A673 (cell line): ENCODE measurements at regions not wholly inside any gene's neighbourhood (a gene's known extent, or its start where the extent isn't known, plus 50 kb on each side); places are given as distances from the start of the nearest gene placed in this dataset.

Experiments used
- BruUV-seq: library from RNA; stranded (reverse); fragments of 400-500 nt; replicated peaks from 2 replicates; lab custom pipeline; 2021; lab: Mats Ljungman, UMichigan
- CTCF ChIA-PET: fragments of 300-600 bp; sonication (Branson Sonifier 250); formaldehyde crosslinking; loops from one replicate; lab custom pipeline; 2022; ENCODE audit warnings: antibody characterized with exemption; lab: Charles Lee
- POLR2A ChIA-PET: fragments of 300-600 bp; sonication (Branson Sonifier 250); formaldehyde crosslinking; loops from one replicate; lab custom pipeline; 2022; ENCODE audit warnings: antibody characterized with exemption; ENCODE audit not compliant: low non-redundant PET; lab: Charles Lee
- DNase-seq: peaks from one replicate; pipeline ENCODE4 v3.0.0-alpha.2; 2015; ENCODE audit warnings: low spot score
- H3K27ac ChIP-seq: fragments of 200-600 bp; sonication (generic); 2 replicates; pipeline ENCODE4 v1.5.1; 2016; ENCODE audit warnings: mixed run types, low read depth, mild to moderate bottlenecking, mixed read lengths, antibody characterized with exemption, low read length; ENCODE audit not compliant: poor library complexity, severe bottlenecking
- H3K27me3 ChIP-seq: fragments of 200-600 bp; sonication (generic); replicated peaks from 2 replicates; pipeline ENCODE4 v1.6.1; 2017; ENCODE audit warnings: mixed run types, low read depth, mild to moderate bottlenecking, mixed read lengths, antibody characterized with exemption, low read length; ENCODE audit not compliant: insufficient read depth, poor library complexity
- H3K36me3 ChIP-seq: fragments of 200-600 bp; sonication (generic); 2 replicates; pipeline ENCODE4 v1.6.1; 2016; ENCODE audit warnings: mixed run types, mild to moderate bottlenecking, mixed read lengths, antibody characterized with exemption, low read length; ENCODE audit not compliant: insufficient read depth, poor library complexity, severe bottlenecking
- H3K4me1 ChIP-seq: fragments of 200-600 bp; sonication (generic); 2 replicates; pipeline ENCODE4 v1.6.1; 2017; ENCODE audit warnings: mixed run types, mild to moderate bottlenecking, mixed read lengths, antibody characterized with exemption, low read length; ENCODE audit not compliant: insufficient read depth, poor library complexity, severe bottlenecking
- H3K4me3 ChIP-seq: fragments of 200-600 bp; sonication (generic); 2 replicates; pipeline ENCODE4 v1.5.1; 2016; ENCODE audit warnings: low read depth, mixed run types, mild to moderate bottlenecking, mixed read lengths, low read length; ENCODE audit not compliant: poor library complexity, severe bottlenecking
- H3K9me3 ChIP-seq: fragments of 200-600 bp; sonication (generic); 2 replicates; pipeline ENCODE4 v1.6.1; 2016; ENCODE audit warnings: mixed run types, low read depth, mild to moderate bottlenecking, mixed read lengths, antibody characterized with exemption, low read length; ENCODE audit not compliant: poor library complexity, severe bottlenecking
- EZH2 ChIP-seq: fragments of 200-600 bp; sonication (generic); IDR thresholded peaks from 2 replicates; pipeline ENCODE4 v1.6.1; 2017; ENCODE audit warnings: borderline replicate concordance, low read depth, mild to moderate bottlenecking, mixed read lengths, antibody characterized with exemption, low read length; ENCODE audit not compliant: poor library complexity, severe bottlenecking
- intact Hi-C: fragments of 100-400 bp; cut with micrococcal nuclease; formaldehyde crosslinking; loops from one replicate; pipeline ENCODE4 v1.10.0; 2022; ENCODE audit not compliant: unreplicated experiment
- TF ChIP-seq, protein P1 (sequence below): fragments of 300-800, 200-600 bp; sonication (generic); conservative IDR thresholded peaks from 2 replicates; pipeline ENCODE4 v1.5.1; 2017; ENCODE audit warnings: low read depth, mild to moderate bottlenecking, antibody characterized with exemption, low read length, moderate library complexity, mixed read lengths

DNA sequence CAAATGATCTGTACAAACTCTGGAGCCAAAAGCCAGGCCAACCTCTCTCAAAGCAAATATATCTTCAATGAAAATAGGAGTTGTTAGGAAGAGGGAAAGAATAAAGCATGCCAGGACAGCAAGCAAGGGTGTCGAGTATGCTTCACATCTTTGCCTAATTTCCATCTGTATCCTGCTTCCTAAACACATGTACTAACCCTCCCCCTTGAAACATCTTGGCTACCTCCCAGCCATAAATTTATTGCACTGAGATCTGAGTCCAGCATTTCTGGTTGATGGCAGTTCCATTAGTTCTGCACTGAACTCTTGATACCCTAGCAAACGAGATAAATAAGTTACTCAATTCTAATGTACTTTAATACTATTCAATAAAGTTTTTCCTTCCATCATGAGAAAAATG is 430.5 kb upstream of the TRAM1L1 start:
- Histone ChIP-seq H3K27ac (no peak overlapping the region), H3K4me3 (no peak overlapping the region), H3K9me3 (peaks cover 10% of the 10 kb centered on the region), H3K4me1 (no peaks in the 10 kb centered on the region), H3K36me3 (no peaks in the 10 kb centered on the region), H3K27me3 (no peaks in the 10 kb centered on the region)
- TF ChIP-seq, protein P1, sequence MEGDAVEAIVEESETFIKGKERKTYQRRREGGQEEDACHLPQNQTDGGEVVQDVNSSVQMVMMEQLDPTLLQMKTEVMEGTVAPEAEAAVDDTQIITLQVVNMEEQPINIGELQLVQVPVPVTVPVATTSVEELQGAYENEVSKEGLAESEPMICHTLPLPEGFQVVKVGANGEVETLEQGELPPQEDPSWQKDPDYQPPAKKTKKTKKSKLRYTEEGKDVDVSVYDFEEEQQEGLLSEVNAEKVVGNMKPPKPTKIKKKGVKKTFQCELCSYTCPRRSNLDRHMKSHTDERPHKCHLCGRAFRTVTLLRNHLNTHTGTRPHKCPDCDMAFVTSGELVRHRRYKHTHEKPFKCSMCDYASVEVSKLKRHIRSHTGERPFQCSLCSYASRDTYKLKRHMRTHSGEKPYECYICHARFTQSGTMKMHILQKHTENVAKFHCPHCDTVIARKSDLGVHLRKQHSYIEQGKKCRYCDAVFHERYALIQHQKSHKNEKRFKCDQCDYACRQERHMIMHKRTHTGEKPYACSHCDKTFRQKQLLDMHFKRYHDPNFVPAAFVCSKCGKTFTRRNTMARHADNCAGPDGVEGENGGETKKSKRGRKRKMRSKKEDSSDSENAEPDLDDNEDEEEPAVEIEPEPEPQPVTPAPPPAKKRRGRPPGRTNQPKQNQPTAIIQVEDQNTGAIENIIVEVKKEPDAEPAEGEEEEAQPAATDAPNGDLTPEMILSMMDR: no peak
- TF ChIP-seq EZH2: no peak
- POLR2A ChIA-PET: no interaction called here
- no TSS peak for BruUV-seq
- no peak for DNase-seq
- intact Hi-C loops: no loop called here
- CTCF ChIA-PET: no interaction called here

DNA sequence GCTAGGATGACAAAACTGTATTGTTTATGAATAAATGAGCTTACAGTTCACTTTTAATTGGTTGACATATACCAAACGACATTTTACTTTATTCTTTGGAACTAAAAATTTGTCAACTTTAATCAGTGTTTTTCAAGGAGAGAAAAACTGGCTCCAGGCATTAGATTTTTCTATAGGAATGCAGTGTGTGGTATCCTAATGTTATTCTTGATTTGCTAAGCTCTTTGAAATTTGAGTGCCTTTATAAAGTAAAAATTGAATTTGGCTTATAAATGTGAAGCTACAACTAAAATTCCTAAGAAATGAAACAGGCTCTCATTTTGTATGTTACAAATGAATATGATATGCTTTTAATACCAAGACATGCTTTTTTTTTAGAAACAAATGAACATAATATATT is 442.2 kb upstream of the TRAM1L1 start:
- TF ChIP-seq, protein P1: no peak
- TF ChIP-seq EZH2: no peak
- Histone ChIP-seq H3K9me3 (no peaks in the 10 kb centered on the region), H3K27ac (no peak overlapping the region), H3K36me3 (no peaks in the 10 kb centered on the region), H3K4me3 (no peak overlapping the region), H3K4me1 (no peaks in the 10 kb centered on the region), H3K27me3 (no peaks in the 10 kb centered on the region)
- no peak for DNase-seq
- ChIA-PET CTCF (interaction anchor here (0.5 kb wide), 1 partner anchor 1979 kb away, joined by 9 read pairs; no protein-coding TSS in a partner anchor), POLR2A (no interaction called here)
- intact Hi-C loops: no loop called here
- BruUV-seq: no TSS peak

DNA sequence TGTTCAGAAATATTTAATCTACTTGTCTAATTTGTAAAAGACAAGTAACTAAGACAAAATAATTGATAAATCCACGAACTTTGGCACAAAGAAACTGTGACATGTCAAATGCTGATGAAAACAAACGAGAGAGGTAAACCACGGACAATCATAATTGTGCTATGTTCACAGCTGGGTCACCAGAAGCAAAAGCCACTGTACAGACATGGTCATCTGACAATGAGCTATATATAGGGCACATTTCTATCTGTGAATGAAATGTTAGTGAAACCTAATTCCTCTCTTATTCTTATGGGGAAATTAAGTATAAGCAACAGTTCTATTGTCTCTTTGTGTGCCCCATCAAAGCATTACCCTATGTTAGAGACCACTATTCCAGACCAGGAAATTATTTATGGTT is 444.0 kb upstream of the TRAM1L1 start:
- no peak for DNase-seq
- H3K4me3 ChIP-seq: no peak overlapping the region
- H3K27ac ChIP-seq: no peak overlapping the region
- POLR2A ChIA-PET: no interaction called here
- TF ChIP-seq EZH2: no peak
- TF ChIP-seq, protein P1: no peak
- no peaks in the 10 kb centered on the region for H3K4me1 ChIP-seq
- intact Hi-C loops: no loop called here
- H3K36me3 ChIP-seq: no peaks in the 10 kb centered on the region
- H3K27me3 ChIP-seq: no peaks in the 10 kb centered on the region
- BruUV-seq: no TSS peak
- no peaks in the 10 kb centered on the region for H3K9me3 ChIP-seq
- CTCF ChIA-PET: no interaction called here
